NCI-H1436 treated with DMSO at 0.1 percent for 48 hours (cell line): ENCODE measurements at regions not wholly inside any gene's neighbourhood (a gene's known extent, or its start where the extent isn't known, plus 50 kb on each side); places are given as distances from the start of the nearest gene placed in this dataset.
"Not testable (repeated sequence)": the region's sequence is repeated elsewhere in the genome, so short reads cannot be mapped to it uniquely, and the experiment has no call there.

Experiments
- DNase-seq: peaks from one replicate; lab custom pipeline; 2025; lab: John Stamatoyannopoulos, UW

DNA sequence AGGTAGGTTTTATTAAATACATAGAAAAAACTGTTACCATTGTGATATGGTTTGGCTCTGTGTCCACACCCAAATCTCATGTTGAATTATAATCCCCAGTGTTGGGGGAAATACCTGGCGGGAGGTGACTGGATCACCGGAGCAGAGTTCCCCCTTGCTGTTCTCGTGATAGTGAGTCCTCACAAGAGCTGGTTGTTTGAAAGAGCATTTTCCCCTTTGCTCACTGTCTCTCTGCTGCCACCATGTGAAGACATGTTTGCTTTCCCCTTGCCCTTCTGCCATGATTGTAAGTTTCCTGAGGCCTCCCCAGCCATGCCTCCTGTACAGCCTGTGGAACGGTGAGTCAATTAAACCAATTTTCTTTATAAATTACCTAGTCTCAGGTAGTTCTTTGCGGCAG, 352.7 kb upstream of the SLC39A10 start:
- DNase-seq = no peak

DNA sequence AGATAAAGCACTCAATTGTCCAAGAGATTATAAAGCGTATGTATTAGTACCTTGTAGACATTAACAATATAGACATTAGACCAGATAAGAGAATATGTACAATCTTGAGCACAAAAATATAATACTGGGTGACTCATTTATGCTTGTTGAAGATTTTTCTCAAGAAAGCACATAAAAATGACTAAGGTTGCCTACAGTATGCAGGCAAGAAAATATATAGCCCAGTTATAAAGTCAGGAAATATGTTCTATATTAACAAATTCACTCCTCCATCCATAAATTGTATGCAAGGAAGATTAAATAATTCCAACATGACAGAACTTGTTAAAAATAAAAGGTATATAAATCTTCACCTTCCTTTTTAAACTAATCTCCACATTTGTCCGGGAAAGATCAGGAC, 356.4 kb upstream of the SLC39A10 start:
- no peak for DNase-seq

- no peak for DNase-seq
Observed at GRCh38 chr2:195299600-195299999, 357.4 kb upstream of the SLC39A10 start.

- no peak for DNase-seq
Observed at GRCh38 chr2:195296490-195296889, 360.5 kb upstream of the SLC39A10 start.

DNA sequence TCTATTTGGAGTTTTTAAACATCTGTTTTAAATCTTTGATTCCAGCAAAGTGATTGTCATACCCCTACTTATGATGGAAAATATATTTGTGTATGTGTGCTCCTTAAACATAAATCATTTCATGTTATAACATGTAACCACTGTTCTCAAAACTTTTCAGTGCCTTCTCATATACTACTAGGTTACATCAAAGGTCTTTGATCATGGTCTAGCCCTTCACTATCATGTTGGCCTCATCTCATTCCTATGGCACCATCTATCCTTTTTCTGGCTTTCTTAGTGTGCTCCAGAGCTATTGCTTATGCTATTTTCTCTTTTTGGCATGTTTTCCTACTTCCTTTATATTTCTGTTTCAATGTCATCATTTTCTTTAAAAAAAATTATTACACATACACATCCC, 367.9 kb upstream of the SLC39A10 start:
- no peak for DNase-seq

- peak; percentile 11 for DNase-seq
Observed at GRCh38 chr2:195279840-195280427, 377.1 kb upstream of the SLC39A10 start.

DNA sequence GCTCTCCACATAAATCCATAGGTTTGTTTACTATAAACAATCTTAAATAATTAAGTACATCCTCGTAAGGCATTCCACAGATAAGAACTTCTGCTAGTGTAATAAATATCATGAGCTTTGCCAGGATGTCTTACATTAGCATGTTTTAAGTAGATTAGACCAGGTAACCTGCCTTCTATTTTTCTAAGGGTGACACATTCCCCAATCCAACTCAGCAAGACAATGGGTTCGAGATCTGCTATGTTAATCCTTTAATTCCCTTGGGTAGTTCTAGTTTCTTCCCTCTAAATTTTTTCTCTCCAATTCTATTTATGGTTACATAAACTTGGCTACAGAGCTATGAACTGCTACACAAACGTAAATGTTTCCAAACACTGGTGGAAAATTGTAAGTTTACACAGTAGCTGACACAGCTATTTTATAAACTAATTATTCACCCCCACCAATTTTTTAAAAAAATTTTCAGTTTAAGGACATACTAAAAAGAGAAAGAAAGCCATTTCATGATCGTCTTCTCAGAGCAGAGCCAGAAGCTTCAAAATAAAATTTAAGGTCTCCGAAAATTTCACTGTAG, 386.5 kb upstream of the SLC39A10 start:
- DNase-seq = no peak

DNA sequence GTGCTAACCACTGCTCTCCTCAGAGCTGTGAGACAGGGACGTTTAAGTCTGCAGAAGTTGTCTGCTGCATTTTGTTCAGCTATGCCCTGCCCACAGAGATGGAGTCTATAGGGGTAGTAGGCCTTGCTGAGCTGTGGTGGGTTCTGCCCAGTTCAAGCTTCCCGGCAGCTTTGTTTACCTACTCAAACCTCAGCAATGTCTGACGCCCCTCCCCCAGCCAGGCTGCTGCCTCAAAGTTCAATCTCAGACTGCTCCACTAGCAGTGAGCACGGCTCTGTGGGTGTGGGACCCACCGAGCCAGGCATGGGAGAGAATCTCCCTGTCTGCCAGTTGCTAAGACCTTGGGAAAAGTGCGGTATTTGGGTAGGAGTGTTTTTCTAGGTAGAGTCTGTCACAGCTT, 387.8 kb upstream of the SLC39A10 start:
- no peak for DNase-seq

- no peak for DNase-seq
Observed at GRCh38 chr2:195257979-195258378, 399.0 kb upstream of the SLC39A10 start.

DNA sequence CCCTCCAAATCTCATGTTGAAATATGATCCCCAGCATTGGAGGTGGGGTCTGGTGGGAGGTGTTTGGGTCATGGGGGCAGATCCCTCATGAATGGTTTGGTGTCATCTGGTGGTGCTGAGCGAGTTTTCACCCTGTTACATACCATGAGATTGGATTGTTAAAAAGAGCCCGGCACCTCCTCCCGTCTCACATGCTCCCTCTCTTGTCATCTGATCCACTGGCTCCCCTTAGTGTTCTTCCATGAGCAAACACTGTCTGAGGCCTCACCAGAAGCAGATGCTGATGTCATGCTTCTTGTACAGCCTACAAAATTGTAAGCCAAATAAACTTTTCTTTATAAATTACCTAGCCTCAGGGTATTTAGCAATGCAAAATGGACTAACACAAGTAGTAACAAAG, 405.0 kb upstream of the SLC39A10 start:
- no peak for DNase-seq

- DNase-seq = no peak
Observed at GRCh38 chr2:195251214-195251613, 405.8 kb upstream of the SLC39A10 start.

GRCh38 chr2:195238826-195239225, 418.2 kb upstream of the SLC39A10 start:
- DNase-seq = no peak

DNA sequence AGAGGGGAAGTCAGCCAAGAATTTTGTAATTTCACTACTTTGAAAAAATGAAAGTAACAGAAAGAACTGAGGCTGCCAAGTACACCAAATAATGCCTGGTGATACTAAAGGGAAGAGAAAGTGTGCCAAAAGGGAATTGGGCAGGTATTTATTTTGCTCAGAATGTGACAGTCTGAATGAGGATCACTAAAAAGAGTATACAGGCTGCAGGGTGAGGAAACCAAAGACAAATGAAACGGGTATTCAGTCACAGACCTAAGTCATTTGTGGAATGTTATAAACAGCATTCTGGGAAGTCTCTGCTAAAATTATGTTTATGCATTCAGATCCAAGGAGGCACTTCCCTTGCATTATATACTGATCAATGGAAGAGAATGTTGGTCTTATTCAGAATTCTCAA, 418.6 kb upstream of the SLC39A10 start:
- no peak for DNase-seq

- not testable (repeated sequence) for DNase-seq
Observed at GRCh38 chr2:195228547-195228946, 428.5 kb upstream of the SLC39A10 start.

DNA sequence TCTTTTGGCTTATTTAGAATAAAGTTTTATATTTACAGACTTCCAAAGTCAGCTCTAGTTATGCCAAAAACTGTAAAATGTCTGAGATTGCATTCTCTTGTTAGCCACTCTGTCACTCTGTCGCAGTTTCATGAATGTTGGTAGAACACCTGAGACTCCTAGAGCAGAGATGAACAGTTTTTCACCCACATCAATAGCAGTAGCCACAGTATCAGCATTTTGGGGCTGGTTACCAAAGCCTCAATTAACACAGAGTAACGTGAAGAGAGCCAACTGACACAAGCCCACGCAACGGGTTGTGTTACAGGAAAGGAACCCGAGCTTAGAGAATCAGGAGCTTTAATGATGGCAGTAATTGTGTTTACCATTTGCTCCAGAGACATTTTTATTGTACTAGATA, 443.0 kb upstream of the SLC39A10 start:
- DNase-seq = no peak

GRCh38 chr2:195212586-195212985, 444.4 kb upstream of the SLC39A10 start:
- DNase-seq = no peak

DNA sequence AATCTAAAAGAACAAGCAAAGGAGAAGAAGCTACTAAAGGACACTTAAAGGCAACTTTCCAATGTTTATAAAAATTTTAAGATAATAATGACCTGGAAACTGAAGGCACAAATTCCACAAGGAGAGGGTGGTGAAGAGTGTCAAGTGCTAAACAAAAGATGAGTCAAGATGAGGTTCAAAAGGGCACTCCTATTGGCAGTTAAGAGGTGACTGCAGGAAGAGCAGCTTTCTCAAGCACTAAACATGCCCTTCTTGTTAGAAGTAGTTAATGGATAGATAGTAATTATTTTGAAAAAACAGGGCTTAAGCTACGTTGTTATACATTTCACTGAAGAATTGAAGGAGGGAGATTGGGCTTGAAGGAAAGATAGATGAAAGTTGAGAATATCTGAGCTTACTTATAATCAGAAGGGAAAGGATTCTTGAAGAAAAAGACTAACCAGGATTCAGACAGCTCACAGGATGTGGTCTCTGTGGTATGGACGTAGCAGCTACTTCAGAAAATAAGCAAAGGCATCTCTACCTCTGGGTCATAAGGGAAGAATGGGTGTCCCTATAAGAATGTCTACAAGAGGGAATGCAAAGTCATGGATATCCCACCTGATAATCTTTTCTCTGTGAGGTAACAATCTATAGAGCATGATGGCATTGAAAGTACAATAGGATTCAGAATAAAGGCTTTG, 454.7 kb upstream of the SLC39A10 start:
- no peak for DNase-seq

- no peak for DNase-seq
Observed at GRCh38 chr2:195199864-195200263, 457.2 kb upstream of the SLC39A10 start.

DNA sequence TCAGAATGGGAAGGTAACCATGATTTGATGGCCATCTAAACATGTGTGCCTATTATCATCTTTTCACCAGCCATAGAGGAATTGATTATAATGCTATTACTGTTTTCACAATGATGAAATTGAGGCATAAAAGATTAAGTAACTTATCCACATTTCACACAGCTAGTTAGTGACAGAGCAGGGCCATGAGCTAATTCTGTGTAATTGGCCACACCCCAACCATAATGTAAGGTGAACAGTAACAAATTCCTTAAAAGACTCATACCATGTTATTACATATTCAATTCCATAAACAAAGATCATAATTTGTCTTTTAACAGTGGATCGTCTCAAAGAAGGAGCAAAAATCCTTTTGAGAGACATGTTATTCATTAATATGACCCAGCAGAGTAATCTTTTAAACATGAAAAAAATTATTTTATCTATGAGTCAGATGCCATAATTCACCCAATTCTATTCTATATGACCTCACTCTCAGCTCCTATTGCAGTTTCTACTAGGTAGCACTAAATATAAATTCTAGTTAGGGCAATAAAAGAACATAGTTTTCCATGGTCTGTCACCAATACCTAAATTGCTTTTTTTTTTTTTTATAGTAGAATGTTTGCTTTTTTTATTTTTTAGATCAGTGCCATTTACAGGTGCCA, 475.8 kb upstream of the SLC39A10 start:
- DNase-seq = no peak

GRCh38 chr2:195168369-195168768, 488.7 kb upstream of the SLC39A10 start:
- no peak for DNase-seq

GRCh38 chr2:195164930-195165329, 492.1 kb upstream of the SLC39A10 start:
- DNase-seq = no peak

DNA sequence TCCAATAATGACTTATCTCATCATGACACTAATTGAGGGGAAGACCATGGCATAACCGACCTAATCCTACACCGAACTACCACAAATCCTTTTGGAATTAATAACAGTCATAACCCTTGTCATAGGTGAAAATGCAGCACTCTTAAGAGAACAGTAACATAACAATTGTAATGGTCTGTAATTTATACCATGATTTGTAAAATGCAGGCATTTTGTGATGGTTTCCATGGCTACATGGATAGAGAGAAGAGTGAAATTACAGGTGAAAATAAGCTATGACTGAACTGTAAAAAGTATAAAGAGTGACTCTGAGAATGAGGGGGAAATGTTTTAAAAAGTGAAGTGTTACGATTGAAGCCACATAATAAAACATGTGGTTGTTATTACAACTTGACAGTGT, 494.1 kb upstream of the SLC39A10 start:
- no peak for DNase-seq

GRCh38 chr2:195162194-195162593, 494.8 kb upstream of the SLC39A10 start:
- no peak for DNase-seq
